GM18498 (cell line): ENCODE measurements at regions not wholly inside any gene's neighbourhood (a gene's known extent, or its start where the extent isn't known, plus 50 kb on each side); places are given as distances from the start of the nearest gene placed in this dataset.

Experiments
- ATAC-seq: cut with Tn5 transposase; IDR thresholded peaks from one replicate; pipeline ENCODE4 v1.9.1; 2021; ENCODE audit warnings: mild to moderate bottlenecking, moderate library complexity; ENCODE audit not compliant: unreplicated experiment

DNA sequence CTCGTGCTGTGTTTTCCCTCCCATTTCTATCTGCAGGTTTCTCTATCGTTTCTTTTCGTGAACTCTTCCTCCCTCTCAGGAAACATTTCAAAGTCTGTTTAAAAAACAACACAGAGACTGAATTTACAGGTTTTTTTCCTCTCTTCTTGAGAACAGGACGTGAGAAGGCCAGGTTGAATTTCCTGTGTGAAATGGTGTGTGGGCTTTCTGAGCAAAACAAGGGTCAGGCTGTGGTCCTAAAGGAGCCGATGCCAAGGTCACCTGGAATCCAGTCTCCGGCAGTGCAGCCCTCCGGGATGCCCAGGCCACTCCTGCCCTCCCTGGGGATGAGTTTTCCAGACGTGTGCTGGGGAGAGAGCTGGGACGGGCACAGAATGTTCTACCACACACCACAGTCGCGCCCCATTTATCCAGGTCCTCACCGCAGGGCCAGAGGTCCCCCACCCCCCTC is 62.7 kb upstream of the RUNX3 start:
- ATAC-seq = no peak

DNA sequence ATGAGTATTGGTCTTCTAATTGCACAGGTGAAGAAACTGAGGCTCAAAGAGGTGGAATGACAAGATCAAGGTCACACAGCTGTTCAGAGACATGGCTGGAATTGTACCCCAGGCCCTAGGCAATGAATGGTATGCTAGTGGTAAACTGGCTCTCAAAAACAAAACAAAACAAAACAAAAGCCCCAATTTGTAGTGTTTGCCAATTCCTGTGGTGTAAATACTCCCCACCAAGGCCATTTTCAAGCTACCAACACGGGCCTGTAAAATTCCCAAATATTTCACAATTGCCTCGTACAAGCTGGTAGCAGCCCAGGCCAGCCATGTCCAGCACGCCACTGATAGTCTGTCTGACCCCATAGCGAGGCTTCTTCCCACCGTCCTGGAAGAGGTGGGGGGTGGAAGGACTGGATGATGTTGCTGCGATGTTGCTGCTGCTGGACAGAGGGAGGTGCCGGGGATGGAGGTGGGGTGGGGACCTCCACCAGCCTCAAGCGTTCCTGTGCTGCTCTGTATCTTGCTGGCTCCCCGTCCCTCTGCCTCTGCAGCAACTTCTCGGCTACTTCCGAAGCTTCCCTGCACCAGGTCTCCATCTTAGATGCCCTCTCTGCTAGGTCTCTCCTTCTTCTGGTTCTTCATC is 62.2 kb upstream of the RUNX3 start:
- ATAC-seq = no peak

DNA sequence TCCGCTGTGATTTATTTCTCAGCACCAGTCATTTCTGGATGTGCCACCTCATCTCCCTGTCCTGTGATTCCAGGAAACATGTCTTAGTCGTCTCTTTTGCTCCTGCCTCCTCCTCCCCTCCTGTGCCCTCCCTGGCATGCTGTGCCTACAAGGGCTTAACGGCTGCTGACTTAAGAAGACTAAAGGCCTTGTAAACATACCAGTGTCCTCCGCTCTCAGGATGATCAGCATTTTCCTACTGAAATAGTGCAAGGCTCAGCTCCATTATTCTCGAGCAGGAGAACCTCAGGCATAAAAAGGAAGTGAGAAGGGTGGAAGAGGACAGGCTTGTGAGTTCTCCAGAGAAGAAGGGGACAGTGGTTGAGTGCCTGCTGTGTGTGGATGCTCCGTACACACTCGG is 61.6 kb upstream of the RUNX3 start:
- ATAC-seq = no peak

DNA sequence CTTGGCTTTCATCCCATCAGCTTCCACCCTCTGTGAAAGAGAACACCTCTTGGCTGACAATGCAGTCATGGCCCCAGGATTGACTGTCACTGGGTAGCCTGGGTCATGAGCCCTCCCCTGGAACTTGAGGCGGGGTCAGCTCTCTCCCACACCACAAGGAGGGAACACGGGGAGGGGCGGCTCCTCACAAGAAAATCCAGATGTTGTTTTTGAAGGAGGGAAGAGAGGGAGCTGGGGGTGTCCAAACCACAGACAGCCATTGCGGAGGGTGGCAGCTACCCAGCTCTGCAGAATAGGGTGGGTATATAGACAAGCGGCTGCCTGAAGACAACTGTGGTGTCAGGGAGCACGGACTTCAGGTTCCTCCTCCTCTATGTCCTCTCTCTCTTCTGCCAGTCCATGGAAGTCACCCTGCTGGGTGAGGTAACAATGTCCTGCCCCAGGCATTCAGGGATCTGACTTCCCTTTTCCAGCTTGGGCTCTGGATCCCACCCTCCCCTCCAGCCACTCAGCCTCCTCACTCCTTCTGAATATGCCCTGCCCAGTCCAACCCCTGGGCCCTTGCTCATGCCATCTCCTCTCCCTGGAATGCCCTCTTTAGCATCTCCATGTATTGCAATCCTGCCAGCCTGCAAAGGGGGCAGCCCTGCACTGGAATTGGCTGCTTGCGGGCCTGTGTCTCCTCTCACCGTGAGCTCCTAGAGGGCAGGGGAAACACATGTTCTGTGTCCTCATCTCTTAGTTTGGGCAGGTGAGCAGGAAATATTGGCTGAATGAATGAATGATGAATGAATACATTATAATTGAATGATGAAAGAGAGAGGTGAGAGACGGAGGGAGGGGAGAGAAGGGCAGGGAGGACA is 60.9 kb upstream of the RUNX3 start:
- no peak for ATAC-seq

DNA sequence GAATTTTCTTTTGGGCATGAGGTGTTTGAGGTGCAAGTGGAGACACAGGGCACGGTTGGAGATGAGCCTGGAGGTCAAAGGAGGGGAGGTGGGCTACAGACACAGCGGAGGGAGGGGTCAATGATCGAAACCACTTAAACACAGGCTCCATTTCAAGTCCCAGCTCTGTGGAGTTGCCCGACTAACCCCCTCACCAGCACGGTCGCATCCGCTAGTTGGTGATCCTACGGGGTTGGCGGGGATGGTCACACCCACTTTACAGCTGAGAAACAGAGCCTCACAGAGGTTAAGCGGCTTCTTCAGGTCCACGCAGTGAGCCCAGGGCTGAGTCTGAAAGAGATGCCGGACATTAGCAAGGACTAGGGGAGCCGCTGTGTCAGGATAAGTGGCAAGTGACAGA is 60.1 kb upstream of the RUNX3 start:
- no peak for ATAC-seq

DNA sequence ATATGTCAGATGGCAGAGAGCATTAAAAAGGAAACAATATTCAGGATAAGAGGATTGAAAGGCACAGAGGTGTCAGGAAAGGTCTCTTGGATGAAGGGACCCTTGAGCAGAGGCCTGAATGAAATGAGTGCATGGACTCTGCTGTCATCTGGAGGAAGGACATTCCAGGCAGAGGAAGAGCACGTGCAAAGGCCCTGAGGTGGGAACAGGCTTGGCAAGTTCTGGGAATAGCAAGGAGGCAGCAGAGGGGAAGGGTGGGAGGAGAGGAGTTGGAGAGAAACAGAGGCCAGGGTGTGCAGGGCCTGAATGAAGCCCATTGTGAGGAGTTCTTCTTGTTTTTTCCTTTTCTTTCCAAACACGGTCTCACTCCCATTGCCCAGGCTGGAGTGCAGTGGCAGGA is 59.0 kb upstream of the RUNX3 start:
- ATAC-seq = no peak

DNA sequence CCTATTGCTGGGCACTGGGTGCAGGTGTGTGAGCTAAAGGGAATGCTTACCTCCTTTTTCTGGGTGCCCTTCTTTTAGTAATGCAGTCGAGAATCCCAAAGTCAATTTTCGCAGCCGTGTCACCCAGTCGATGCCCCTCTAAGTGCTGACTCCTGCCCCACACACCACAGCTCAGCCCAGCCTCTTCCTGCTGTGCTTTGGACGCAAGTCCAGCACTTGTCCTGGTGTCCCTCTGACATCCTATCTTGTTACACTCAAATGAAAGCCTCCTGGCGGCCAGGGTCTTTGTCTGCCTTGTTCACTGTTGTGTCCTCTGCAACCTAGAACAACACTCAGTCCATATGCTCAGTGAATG is 58.5 kb upstream of the RUNX3 start:
- no peak for ATAC-seq

DNA sequence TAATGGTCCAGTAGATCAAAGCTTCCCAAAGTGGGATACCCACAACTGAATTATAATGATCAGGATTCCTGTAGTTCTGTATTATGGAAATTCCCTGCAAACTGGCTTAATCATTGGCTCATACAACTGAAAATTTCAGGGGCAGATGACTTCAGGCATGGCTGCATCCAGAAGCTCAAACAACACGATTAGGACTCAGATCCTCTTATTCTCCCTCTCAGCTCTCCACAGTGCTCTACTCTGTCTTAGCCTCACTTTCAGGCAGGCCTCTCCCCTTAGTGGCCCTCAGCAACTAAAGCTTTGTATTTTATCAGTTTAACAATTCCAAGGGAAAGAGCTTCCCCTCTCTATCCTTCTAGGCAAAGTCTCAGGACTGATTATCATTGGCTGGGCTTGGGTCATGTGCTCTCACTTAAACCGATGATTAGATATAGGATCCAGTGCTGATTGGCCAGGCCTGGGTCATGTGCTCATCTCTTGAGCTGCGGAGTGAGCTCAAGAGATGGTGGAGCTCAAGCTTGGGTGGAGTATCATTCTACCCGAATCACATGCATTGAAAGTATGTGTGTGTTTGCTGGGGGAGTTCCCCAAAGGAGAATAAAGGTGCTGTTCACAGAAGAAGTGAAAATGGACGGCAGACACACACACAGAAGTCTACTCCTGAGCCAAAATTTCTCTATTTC is 57.9 kb upstream of the RUNX3 start:
- ATAC-seq = no peak

DNA sequence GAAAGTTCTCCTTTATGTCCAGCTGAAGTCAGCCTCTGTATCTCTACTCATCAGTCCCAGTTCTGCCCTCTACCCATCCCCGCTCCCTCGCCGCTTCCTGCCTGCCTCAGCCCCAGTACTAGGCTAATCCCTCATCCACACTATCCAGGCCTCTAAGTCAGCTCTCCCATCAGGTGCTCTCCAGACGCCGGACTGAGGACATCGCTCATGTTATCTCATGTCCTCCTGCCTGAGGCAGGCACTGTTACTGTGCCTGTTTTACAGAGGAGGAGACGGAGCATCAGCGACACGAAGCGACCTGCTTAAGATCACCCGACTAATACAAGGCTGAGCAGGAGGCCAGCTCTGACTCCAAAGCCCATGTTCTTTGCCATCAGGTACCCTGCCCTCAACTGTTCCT is 57.3 kb upstream of the RUNX3 start:
- no peak for ATAC-seq

DNA sequence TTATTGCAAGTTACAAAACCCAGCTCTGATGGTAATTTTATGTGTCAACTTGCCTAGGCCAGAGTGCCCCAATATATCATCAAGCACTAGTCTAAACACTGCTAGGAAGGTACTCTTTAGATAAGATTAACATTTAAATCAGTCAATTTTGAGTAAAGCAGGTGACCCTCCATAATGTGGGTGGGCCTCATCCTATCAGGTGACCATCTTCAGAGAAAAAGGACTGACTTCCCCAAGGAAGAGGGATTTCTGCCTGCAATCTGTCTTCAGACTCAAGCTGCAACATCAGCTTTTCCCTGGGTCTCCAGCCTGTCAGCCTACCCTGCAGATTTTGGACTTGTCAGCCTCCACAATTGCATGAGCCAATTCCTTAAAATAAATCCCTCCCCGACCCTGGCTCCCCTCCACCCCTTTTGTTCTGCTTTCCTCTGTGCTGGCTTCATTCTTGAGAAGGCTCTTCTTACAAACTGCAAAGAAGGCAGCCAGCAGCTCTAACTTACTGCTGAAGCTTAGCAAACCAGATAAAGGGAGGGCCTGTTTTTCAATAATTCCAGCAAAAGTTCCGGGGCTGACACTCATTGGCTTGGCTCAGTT is 56.4 kb upstream of the RUNX3 start:
- no peak for ATAC-seq

DNA sequence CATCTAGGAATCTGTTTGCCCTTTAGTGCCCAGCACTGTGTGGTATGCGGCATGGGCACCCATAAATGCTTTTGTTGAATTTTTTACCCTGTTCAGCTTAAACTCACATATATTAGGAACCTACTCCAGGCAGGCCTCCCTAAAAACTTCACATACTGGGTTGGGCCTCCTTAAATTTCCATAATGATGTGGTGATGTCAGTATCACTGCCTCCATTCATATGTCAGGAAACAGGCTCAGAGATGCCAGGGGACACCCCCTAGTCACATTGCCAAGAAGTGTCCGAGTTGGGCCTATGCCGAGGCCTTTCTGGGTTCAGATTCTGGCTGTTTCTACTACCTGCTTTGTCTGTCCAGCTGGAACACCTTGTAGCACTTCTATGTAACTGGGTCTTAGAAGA is 55.7 kb upstream of the RUNX3 start:
- no peak for ATAC-seq

DNA sequence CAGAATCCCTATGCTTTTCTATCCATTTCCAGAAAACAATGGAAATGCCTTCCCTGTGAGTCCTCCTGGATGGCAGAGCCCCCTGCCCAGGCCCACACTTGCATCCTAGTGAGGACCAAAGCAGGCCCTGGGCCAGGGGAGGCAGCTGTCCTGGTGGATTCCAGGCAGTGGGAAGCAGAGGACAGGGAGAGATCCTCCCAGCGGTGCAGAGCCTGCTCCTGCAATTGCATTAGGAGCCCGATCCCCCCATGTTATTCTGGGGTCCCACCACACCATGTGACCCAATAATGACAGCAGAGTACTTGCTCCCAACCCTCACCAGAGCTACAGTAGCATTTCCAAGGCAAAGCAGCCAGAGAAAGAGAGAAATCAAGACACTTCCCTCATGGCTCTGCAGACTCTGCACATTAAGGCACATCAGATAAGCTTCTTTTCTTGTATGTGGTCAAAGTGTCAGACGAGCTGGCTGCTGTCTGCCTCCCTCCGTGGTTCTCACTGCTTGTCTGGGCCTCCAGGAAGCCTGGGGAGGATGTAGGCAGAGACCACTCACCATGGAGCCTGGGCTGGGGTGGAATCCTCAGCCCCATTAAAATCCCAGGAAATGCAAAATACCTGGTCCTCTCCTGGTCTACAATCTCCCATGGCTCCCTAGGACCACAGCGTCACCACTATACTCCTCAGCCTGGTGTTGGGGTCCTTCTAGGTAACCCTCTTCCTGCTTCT is 54.9 kb upstream of the RUNX3 start:
- no peak for ATAC-seq

DNA sequence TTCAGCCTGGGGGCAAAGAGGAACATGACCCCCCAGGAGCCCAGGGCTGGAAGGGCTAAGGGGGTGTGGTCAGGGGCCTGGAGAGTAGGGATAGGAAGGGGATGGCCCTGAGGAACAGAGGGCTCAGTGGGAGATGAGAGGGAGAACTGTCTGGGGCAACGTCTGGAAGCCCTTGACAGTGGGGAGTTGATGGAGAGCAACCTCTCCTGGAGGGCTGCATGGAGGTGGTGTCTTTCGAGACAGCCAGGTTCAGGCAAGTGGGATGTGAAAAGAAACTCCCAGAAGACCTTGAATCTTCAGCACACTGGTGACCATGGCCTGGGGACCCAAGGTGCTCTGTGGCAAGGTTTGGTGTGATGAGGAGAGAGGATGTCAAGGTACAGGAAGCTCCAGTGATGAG is 54.2 kb upstream of the RUNX3 start:
- ATAC-seq = no peak

DNA sequence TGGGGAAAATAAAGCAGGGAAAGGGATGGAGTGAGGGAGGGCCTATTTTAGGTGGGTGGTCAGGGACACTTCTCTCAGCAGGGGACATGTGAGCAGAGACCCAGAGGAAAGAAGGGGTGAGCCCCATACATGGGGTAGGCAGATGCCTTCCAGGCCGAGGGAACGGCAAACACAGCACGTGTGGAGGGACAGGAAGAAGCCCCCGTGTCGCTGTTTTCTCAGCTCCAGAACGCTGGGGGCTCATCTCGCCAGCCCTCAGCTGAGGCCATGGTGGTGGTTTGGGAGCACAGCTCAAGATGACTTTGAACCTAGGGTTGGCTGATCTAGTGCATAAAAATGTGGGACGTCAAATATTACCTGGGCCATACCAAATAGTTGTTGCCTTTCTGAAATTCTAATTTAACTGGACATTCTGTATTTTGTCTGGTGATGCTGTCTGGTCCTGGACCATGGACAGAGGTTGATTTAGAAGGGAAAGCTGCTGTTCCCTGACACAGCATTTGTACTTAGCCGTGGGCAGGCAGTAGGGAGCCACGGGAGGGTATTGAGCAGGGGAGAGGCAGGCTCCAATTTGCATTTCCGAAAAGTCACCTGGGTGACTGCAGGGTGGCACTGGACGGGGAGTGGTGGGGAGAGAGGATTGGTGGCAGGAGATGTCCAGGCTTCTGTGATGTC is 53.1 kb upstream of the RUNX3 start:
- ATAC-seq = no peak

DNA sequence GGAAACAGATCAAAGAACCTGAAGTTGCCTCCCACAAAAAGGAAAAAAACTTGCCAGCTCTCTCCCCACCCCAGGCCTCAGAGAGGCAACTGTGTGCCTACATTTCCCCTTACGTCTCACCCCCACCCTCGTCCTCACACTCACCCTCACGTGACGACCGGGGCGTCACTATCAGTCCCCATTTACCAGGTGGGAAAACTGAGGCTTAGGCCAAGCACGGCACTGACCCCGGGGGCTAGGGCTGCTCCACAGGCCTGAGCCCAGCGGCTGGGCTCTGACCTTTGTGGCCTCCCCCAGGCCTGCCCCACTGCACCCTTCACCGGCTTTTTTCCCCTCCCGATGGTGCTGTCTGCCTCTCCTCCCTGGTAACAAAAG is 51.5 kb upstream of the RUNX3 start:
- no peak for ATAC-seq

DNA sequence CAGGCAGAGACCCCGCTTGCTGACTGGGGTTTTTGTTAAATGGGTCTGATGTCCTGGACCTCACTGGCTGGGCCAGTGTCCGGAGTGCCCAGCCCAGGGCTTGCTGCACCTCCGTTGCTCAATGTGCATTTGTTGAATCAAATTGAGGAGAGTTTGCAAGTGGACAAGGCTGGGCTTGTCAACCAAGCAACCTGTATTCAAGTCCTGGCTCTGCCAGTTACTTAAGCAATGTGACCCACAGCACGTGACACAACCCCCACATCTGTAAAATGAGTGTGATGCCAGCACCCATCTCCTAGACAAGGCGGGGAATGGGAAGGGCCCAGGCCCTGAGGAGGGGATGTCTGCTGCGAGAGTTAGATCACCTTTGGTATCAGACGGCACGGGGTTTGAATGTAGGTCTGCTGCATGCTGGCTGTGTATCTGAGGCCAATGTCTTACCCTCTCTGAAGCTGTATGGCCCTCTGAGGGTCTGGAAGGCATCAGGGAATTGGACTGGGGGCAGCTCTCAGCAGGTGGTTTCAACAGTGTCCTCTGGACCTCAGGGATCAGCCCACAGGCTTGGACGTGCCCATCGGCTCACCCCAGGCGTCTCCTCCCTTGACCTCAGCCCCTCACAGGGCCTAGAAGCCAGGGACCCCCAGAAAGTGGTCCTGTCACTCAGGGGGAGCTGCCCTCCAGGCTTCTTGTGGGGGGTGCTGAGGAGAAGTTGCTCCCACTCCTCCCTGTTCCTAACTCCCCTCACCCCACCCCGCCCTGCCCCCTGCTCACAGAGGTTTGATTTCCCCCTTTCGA is 51.0 kb upstream of the RUNX3 start:
- ATAC-seq = no peak
